Ishikawa (cell line): ENCODE measurements at regions not wholly inside any gene's neighbourhood (a gene's known extent, or its start where the extent isn't known, plus 50 kb on each side); places are given as distances from the start of the nearest gene placed in this dataset.

ENCODE experiments used
- CEBPB ChIP-seq: IDR thresholded peaks from 2 replicates; pipeline ENCODE4 v1.6.1; 2012
- CREB1 ChIP-seq: IDR thresholded peaks from 2 replicates; pipeline ENCODE4 v1.6.1; 2012; ENCODE audit warnings: low read depth
- EGR1 ChIP-seq: IDR thresholded peaks from 2 replicates; pipeline ENCODE4 v1.6.1; 2012
- EP300 ChIP-seq: IDR thresholded peaks from 2 replicates; pipeline ENCODE4 v1.6.1; 2012; ENCODE audit warnings: borderline replicate concordance
- FOXM1 ChIP-seq: IDR thresholded peaks from 2 replicates; pipeline ENCODE4 v1.6.1; 2012; ENCODE audit warnings: low read depth, borderline replicate concordance
- MAX ChIP-seq: IDR thresholded peaks from 2 replicates; pipeline ENCODE4 v1.6.1; 2012
- NFIC ChIP-seq: IDR thresholded peaks from 2 replicates; pipeline ENCODE4 v1.6.1; 2012
- RAD21 ChIP-seq: IDR thresholded peaks from 2 replicates; pipeline ENCODE4 v1.6.1; 2012; ENCODE audit warnings: low read depth
- REST ChIP-seq: IDR thresholded peaks from 2 replicates; pipeline ENCODE4 v1.6.1; 2012; ENCODE audit warnings: low read depth, mild to moderate bottlenecking
- TAF1 ChIP-seq: IDR thresholded peaks from 2 replicates; pipeline ENCODE4 v1.6.1; 2012; ENCODE audit warnings: low read depth, mild to moderate bottlenecking
- TCF12 ChIP-seq: IDR thresholded peaks from 2 replicates; pipeline ENCODE4 v1.6.1; 2012; ENCODE audit warnings: low read depth
- TEAD4 ChIP-seq: IDR thresholded peaks from 2 replicates; pipeline ENCODE4 v1.6.1; 2012
- USF1 ChIP-seq: IDR thresholded peaks from 2 replicates; pipeline ENCODE4 v1.6.1; 2012
- YY1 ChIP-seq: IDR thresholded peaks from 2 replicates; pipeline ENCODE4 v1.6.1; 2012; ENCODE audit warnings: low read depth
- ZBTB7A ChIP-seq: IDR thresholded peaks from 2 replicates; pipeline ENCODE4 v1.6.1; 2012; ENCODE audit warnings: low read depth

GRCh38 chr1:29789221-29789909 lies 553.0 kb downstream of the PTPRU start:
- TF ChIP-seq TEAD4 (no peak), EGR1 (no peak), EP300 (no peak), YY1 (no peak), RAD21 (no peak), ZBTB7A (no peak), TAF1 (no peak), FOXM1 (no peak), USF1 (no peak)

GRCh38 chr1:29786791-29787732 lies 550.7 kb downstream of the PTPRU start:
- TF ChIP-seq YY1 = no peak
- no peak for TF ChIP-seq NFIC
- TF ChIP-seq REST = no peak
- no peak for TF ChIP-seq MAX
- no peak for TF ChIP-seq EGR1
- TF ChIP-seq CREB1 = no peak
- TF ChIP-seq ZBTB7A = no peak
- no peak for TF ChIP-seq TEAD4
- no peak for TF ChIP-seq TCF12
- TF ChIP-seq TAF1 = no peak
- no peak for TF ChIP-seq RAD21
- no peak for TF ChIP-seq EP300
- TF ChIP-seq USF1 = no peak
- no peak for TF ChIP-seq CEBPB

GRCh38 chr1:29786195-29786594 lies 549.9 kb downstream of the PTPRU start:
- no peak for TF ChIP-seq ZBTB7A
- no peak for TF ChIP-seq RAD21
- no peak for TF ChIP-seq TCF12
- TF ChIP-seq CEBPB = no peak
- no peak for TF ChIP-seq CREB1
- no peak for TF ChIP-seq EGR1
- no peak for TF ChIP-seq MAX
- no peak for TF ChIP-seq USF1
- no peak for TF ChIP-seq FOXM1
- TF ChIP-seq NFIC = no peak
- TF ChIP-seq TEAD4 = no peak
- no peak for TF ChIP-seq EP300
- no peak for TF ChIP-seq YY1
- TF ChIP-seq REST = no peak
- no peak for TF ChIP-seq TAF1

- TF ChIP-seq YY1 = no peak
- no peak for TF ChIP-seq ZBTB7A
- no peak for TF ChIP-seq MAX
- no peak for TF ChIP-seq EP300
- TF ChIP-seq RAD21 = no peak
- no peak for TF ChIP-seq FOXM1
- TF ChIP-seq TCF12 = no peak
- no peak for TF ChIP-seq EGR1
- TF ChIP-seq CEBPB = no peak
- no peak for TF ChIP-seq NFIC
- TF ChIP-seq TAF1 = no peak
- TF ChIP-seq REST = no peak
- no peak for TF ChIP-seq TEAD4
- no peak for TF ChIP-seq CREB1
- TF ChIP-seq USF1 = no peak
Observed at GRCh38 chr1:29785554-29785953, 549.2 kb downstream of the PTPRU start.
